Smooth muscle cell (in vitro differentiated cells): ENCODE measurements at regions not wholly inside any gene's neighbourhood (a gene's known extent, or its start where the extent isn't known, plus 50 kb on each side); places are given as distances from the start of the nearest gene placed in this dataset.

ENCODE experiments used
- DNase-seq: peaks from one replicate; lab custom pipeline; 2025; ENCODE audit not compliant: unreplicated experiment; lab: John Stamatoyannopoulos, UW
- H2AFZ ChIP-seq: fragments of 200-600 bp; sonication (generic); 2 replicates; pipeline ENCODE4 v1.6.0; 2016; ENCODE audit warnings: antibody characterized with exemption, low read depth, mild to moderate bottlenecking
- H3F3A ChIP-seq: fragments of 200-600 bp; sonication (generic); 2 replicates; pipeline ENCODE4 v1.6.0; 2017; ENCODE audit warnings: antibody characterized with exemption, low read depth
- H3K27ac ChIP-seq: fragments of 200-600 bp; sonication (generic); 2 replicates; pipeline ENCODE4 v1.5.1; 2016; ENCODE audit warnings: low read depth, mild to moderate bottlenecking
- H3K27me3 ChIP-seq: fragments of 200-600 bp; sonication (generic); 2 replicates; pipeline ENCODE4 v1.6.1; 2016; ENCODE audit warnings: low read depth, mild to moderate bottlenecking
- H3K36me3 ChIP-seq: fragments of 200-600 bp; sonication (generic); 2 replicates; pipeline ENCODE4 v1.5.1; 2016; ENCODE audit warnings: low read depth
- H3K4me1 ChIP-seq: fragments of 200-600 bp; sonication (generic); 2 replicates; pipeline ENCODE4 v1.5.1; 2016; ENCODE audit warnings: low read depth
- H3K4me2 ChIP-seq: fragments of 200-600 bp; sonication (generic); 2 replicates; pipeline ENCODE4 v1.6.0; 2016; ENCODE audit warnings: mild to moderate bottlenecking
- H3K4me3 ChIP-seq: fragments of 200-600 bp; sonication (generic); 2 replicates; pipeline ENCODE4 v1.5.1; 2016; ENCODE audit warnings: mild to moderate bottlenecking
- H3K79me2 ChIP-seq: fragments of 200-600 bp; sonication (generic); 2 replicates; pipeline ENCODE4 v1.6.0; 2016; ENCODE audit warnings: low read depth, mild to moderate bottlenecking
- H3K9ac ChIP-seq: fragments of 200-600 bp; sonication (generic); 2 replicates; pipeline ENCODE4 v1.6.0; 2016; ENCODE audit warnings: low read depth
- H3K9me3 ChIP-seq: fragments of 200-600 bp; sonication (generic); replicated peaks from 2 replicates; pipeline ENCODE4 v1.5.1; 2016; ENCODE audit warnings: low read depth
- H4K20me1 ChIP-seq: fragments of 200-600 bp; sonication (generic); 2 replicates; pipeline ENCODE4 v1.6.0; 2016; ENCODE audit warnings: low read depth
- WGBS: methylation state at CpG from one replicate; pipeline ENCODE4 v1.1.7; 2016; ENCODE audit warnings: low lambda C conversion rate; 5-methylcytosine and 5-hydroxymethylcytosine counted together
- TF ChIP-seq, protein P1 (sequence below): fragments of 200-600 bp; sonication (generic); IDR thresholded peaks from 2 replicates; pipeline ENCODE4 v1.5.1; 2017; ENCODE audit warnings: borderline replicate concordance, mild to moderate bottlenecking, antibody characterized with exemption; ENCODE audit not compliant: insufficient read depth, poor library complexity, severe bottlenecking

- Histone ChIP-seq H3K27me3 (no peaks in the 10 kb centered on the region), H2AFZ (no peak overlapping the region), H3K4me2 (no peak overlapping the region), H3K9ac (no peak overlapping the region), H3K4me3 (no peak overlapping the region), H3K27ac (no peak overlapping the region), H3K36me3 (no peaks in the 10 kb centered on the region), H3K9me3 (no peaks in the 10 kb centered on the region), H3K4me1 (peaks cover 3% of the 10 kb centered on the region), H4K20me1 (no peaks in the 10 kb centered on the region), H3K79me2 (no peaks in the 10 kb centered on the region), H3F3A (no peaks in the 10 kb centered on the region)
- WGBS: 85% methylated on average over 2 of the region's 2 CpGs
- TF ChIP-seq, protein P1, sequence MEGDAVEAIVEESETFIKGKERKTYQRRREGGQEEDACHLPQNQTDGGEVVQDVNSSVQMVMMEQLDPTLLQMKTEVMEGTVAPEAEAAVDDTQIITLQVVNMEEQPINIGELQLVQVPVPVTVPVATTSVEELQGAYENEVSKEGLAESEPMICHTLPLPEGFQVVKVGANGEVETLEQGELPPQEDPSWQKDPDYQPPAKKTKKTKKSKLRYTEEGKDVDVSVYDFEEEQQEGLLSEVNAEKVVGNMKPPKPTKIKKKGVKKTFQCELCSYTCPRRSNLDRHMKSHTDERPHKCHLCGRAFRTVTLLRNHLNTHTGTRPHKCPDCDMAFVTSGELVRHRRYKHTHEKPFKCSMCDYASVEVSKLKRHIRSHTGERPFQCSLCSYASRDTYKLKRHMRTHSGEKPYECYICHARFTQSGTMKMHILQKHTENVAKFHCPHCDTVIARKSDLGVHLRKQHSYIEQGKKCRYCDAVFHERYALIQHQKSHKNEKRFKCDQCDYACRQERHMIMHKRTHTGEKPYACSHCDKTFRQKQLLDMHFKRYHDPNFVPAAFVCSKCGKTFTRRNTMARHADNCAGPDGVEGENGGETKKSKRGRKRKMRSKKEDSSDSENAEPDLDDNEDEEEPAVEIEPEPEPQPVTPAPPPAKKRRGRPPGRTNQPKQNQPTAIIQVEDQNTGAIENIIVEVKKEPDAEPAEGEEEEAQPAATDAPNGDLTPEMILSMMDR: no peak
- no peak for DNase-seq
Measured at GRCh38 chr2:217361483-217361880, 501.6 kb upstream of the TNP1 start.

DNA sequence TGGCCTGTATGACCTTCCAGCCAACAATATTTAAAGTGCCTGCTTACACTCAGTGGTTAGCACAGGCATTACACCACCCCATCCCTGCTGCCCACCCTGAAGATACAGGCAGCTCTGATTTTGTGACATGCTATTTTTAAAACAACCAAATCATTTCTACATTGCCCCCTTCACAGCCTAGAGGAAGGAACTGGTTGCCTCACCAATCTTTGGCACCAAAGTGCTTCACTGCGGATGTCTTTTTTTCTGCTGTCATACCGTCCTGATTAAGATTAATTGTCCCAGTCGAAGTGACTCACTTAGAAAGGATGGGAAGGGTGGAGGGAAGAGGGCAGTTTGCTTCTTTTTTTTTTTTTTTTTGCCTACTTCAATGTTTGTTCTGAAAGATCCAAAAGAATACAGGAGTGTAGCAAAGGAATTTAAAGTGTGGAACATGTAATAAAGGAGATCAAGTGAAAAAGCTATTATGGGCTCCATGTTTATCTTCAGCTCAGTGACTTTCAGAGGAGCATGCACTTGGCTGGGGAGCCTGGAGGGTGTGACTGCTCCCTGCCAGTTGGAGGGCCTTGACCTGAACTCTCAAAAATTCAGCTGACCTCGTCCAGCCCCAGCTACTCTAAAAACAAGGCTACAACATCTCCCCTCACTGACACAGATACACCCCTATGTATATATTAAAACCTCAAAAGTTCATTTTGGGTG lies 501.1 kb upstream of the TNP1 start:
- Histone ChIP-seq H3K4me2 (peak overlapping the region; percentile 22), H3F3A (no peaks in the 10 kb centered on the region), H3K9me3 (no peaks in the 10 kb centered on the region), H4K20me1 (no peaks in the 10 kb centered on the region), H3K36me3 (no peaks in the 10 kb centered on the region), H3K4me3 (no peak overlapping the region), H3K4me1 (no peaks in the 10 kb centered on the region), H2AFZ (no peak overlapping the region), H3K9ac (no peak overlapping the region), H3K27ac (no peak overlapping the region), H3K27me3 (no peaks in the 10 kb centered on the region), H3K79me2 (no peaks in the 10 kb centered on the region)
- TF ChIP-seq, protein P1: no peak
- DNase-seq: no peak
- 28% methylated on average over 4 of the region's 4 CpGs for WGBS

- Histone ChIP-seq H3K36me3 (no peaks in the 10 kb centered on the region), H3K9me3 (no peaks in the 10 kb centered on the region), H3K4me3 (no peak overlapping the region), H3K79me2 (no peaks in the 10 kb centered on the region), H3F3A (no peaks in the 10 kb centered on the region), H3K27ac (no peak overlapping the region), H3K4me2 (no peak overlapping the region), H3K4me1 (no peaks in the 10 kb centered on the region), H3K27me3 (no peaks in the 10 kb centered on the region), H4K20me1 (no peaks in the 10 kb centered on the region), H2AFZ (no peak overlapping the region), H3K9ac (no peak overlapping the region)
- TF ChIP-seq, protein P1: no peak
- 95% methylated on average over 2 of the region's 2 CpGs for WGBS
- no peak for DNase-seq
Measured at GRCh38 chr2:217360111-217360510, 500.2 kb upstream of the TNP1 start.
